Stimulated activated CD4-positive, alpha-beta T cell treated with anti-CD3 and anti-CD28 coated beads, Interleukin-1b, Interleukin-23, amount 100 ng/mL, for 48 hours (primary cell): ENCODE measurements at regions not wholly inside any gene's neighbourhood (a gene's known extent, or its start where the extent isn't known, plus 50 kb on each side); places are given as distances from the start of the nearest gene placed in this dataset.

Experiments
- DNase-seq: peaks from one replicate; pipeline ENCODE4 v3.0.0-alpha.2; 2020

GRCh38 chr12:111193496-111193895 is 175.4 kb downstream of the PHETA1 start:
- no peak for DNase-seq

GRCh38 chr12:111193067-111193466 is 175.8 kb downstream of the PHETA1 start:
- no peak for DNase-seq

- DNase-seq = no peak
Measured at GRCh38 chr12:111192647-111193046, 176.2 kb downstream of the PHETA1 start.

GRCh38 chr12:111190741-111191526 is 178.0 kb downstream of the PHETA1 start:
- no peak for DNase-seq

GRCh38 chr12:111189792-111190191 is 179.1 kb downstream of the PHETA1 start:
- DNase-seq = no peak

- DNase-seq = no peak
Measured at GRCh38 chr12:111188436-111188835, 180.5 kb downstream of the PHETA1 start.

GRCh38 chr12:111186347-111186746 is 182.5 kb downstream of the PHETA1 start:
- DNase-seq = no peak

GRCh38 chr12:111185889-111186227 is 183.0 kb downstream of the PHETA1 start:
- no peak for DNase-seq

- DNase-seq = no peak
Measured at GRCh38 chr12:111185206-111185888, 183.5 kb downstream of the PHETA1 start.

GRCh38 chr12:111184161-111184560 is 184.7 kb downstream of the PHETA1 start:
- DNase-seq = no peak

- no peak for DNase-seq
Measured at GRCh38 chr12:111183094-111183493, 185.8 kb downstream of the PHETA1 start.

GRCh38 chr12:111182382-111182781 is 186.5 kb downstream of the PHETA1 start:
- DNase-seq = no peak

- DNase-seq = no peak
Measured at GRCh38 chr12:111181143-111181726, 187.7 kb downstream of the PHETA1 start.

- no peak for DNase-seq
Measured at GRCh38 chr12:111180426-111181142, 188.3 kb downstream of the PHETA1 start.

- DNase-seq = no peak
Measured at GRCh38 chr12:111178181-111179081, 190.5 kb downstream of the PHETA1 start.

- DNase-seq = no peak
Measured at GRCh38 chr12:111175396-111176094, 193.3 kb downstream of the PHETA1 start.

- DNase-seq = no peak
Measured at GRCh38 chr12:111174961-111175345, 193.9 kb downstream of the PHETA1 start.

GRCh38 chr12:111174251-111174960 is 194.5 kb downstream of the PHETA1 start:
- DNase-seq = no peak

GRCh38 chr12:111173836-111174235 is 195.1 kb downstream of the PHETA1 start:
- no peak for DNase-seq

GRCh38 chr12:111173391-111173790 is 195.5 kb downstream of the PHETA1 start:
- DNase-seq = no peak

- no peak for DNase-seq
Measured at GRCh38 chr12:111172786-111173185, 196.1 kb downstream of the PHETA1 start.
